Panc1 (cell line): ENCODE measurements at regions not wholly inside any gene's neighbourhood (a gene's known extent, or its start where the extent isn't known, plus 50 kb on each side); places are given as distances from the start of the nearest gene placed in this dataset.

ENCODE experiments used
- ATAC-seq: fragments of 200-7000 bp; cut with Tn5 transposase; 2 replicates; pipeline ENCODE4 v1.9.1; 2020; ENCODE audit warnings: mild to moderate bottlenecking, moderate library complexity
- BruUV-seq: library from RNA; stranded (reverse); fragments of 400-500 nt; replicated peaks from 2 replicates; lab custom pipeline; 2021; lab: Mats Ljungman, UMichigan
- CTCF ChIA-PET: fragments of 300-600 bp; sonication (Branson Sonifier 250); formaldehyde crosslinking; loops from one replicate; lab custom pipeline; 2022; ENCODE audit warnings: antibody characterized with exemption; lab: Charles Lee
- POLR2A ChIA-PET: fragments of 300-600 bp; sonication (Branson Sonifier 250); formaldehyde crosslinking; loops from one replicate; lab custom pipeline; 2022; ENCODE audit warnings: antibody characterized with exemption; lab: Charles Lee
- DNase-seq: peaks from one replicate; pipeline ENCODE4 v3.0.0-alpha.2; 2010; ENCODE audit warnings: low read depth, low spot score
- H3K27ac ChIP-seq: 2 replicates; pipeline ENCODE4 v1.5.1; 2011; ENCODE audit warnings: mild to moderate bottlenecking, low read length, inconsistent platforms
- H3K27me3 ChIP-seq: fragments of 200-500 bp; sonication (Bioruptor generic); 2 replicates; pipeline ENCODE4 v1.6.0; 2014; ENCODE audit warnings: low read length, inconsistent platforms; ENCODE audit not compliant: control insufficient read depth, insufficient read depth
- H3K36me3 ChIP-seq: fragments of 200-500 bp; sonication (Bioruptor generic); 2 replicates; pipeline ENCODE4 v1.5.1; 2014; ENCODE audit warnings: inconsistent platforms, mild to moderate bottlenecking, low read length, moderate library complexity; ENCODE audit not compliant: control insufficient read depth, insufficient read depth
- H3K4me1 ChIP-seq: 2 replicates; pipeline ENCODE4 v1.5.1; 2011; ENCODE audit warnings: inconsistent platforms, mild to moderate bottlenecking, low read length, moderate library complexity; ENCODE audit not compliant: control insufficient read depth, insufficient read depth
- H3K4me3 ChIP-seq, 2 experiments: 2 replicates each; pipeline ENCODE4 v1.5.1; 2011 to 2012; ENCODE audit warnings: low read depth in 2 of 2, low read length in 2 of 2, mild to moderate bottlenecking in 2 of 2, inconsistent platforms in 1 of 2, moderate library complexity in 1 of 2
- H3K9me3 ChIP-seq: fragments of 200-500 bp; sonication (Bioruptor generic); 2 replicates; pipeline ENCODE4 v1.5.1; 2014; ENCODE audit warnings: low read depth, mild to moderate bottlenecking, inconsistent platforms, low read length, moderate library complexity; ENCODE audit not compliant: control insufficient read depth, insufficient read depth
- POLR2AphosphoS5 ChIP-seq: IDR thresholded peaks from 2 replicates; pipeline ENCODE4 v1.6.1; 2012; ENCODE audit warnings: mild to moderate bottlenecking, low read depth, low read length, moderate library complexity
- SIN3A ChIP-seq: IDR thresholded peaks from 2 replicates; pipeline ENCODE4 v1.6.1; 2012; ENCODE audit warnings: low read depth, mild to moderate bottlenecking, low read length, moderate library complexity, borderline replicate concordance; ENCODE audit not compliant: insufficient read depth
- TCF7L2 ChIP-seq: IDR thresholded peaks from 2 replicates; pipeline ENCODE4 v1.6.1; 2011; ENCODE audit warnings: mild to moderate bottlenecking, low read depth, low read length, inconsistent platforms
- in situ Hi-C: cut with HindIII; loops from 2 replicates; pipeline ENCODE4 v1.10.0; 2016; ENCODE audit warnings: low sequenced_read_pairs, low pct_unique_long_range_greater_than_20kb
- intact Hi-C: fragments of 100-400 bp; cut with micrococcal nuclease; formaldehyde crosslinking; loops from one replicate; pipeline ENCODE4 v1.10.0; 2022; ENCODE audit not compliant: unreplicated experiment
- TF ChIP-seq, protein P1 (sequence below), 2 experiments: IDR thresholded peaks; 2 replicates each; pipeline ENCODE4 v1.6.1; 2011 to 2012; ENCODE audit warnings: low read depth in 2 of 2, control low read depth in 1 of 2, low read length in 1 of 2, mild to moderate bottlenecking in 1 of 2, moderate library complexity in 1 of 2; ENCODE audit not compliant: insufficient read depth in 1 of 2
- TF ChIP-seq, protein P2 (sequence below): fragments of 450-650 bp; IDR thresholded peaks from 2 replicates; pipeline ENCODE4 v1.5.1; 2017; ENCODE audit warnings: mild to moderate bottlenecking

DNA sequence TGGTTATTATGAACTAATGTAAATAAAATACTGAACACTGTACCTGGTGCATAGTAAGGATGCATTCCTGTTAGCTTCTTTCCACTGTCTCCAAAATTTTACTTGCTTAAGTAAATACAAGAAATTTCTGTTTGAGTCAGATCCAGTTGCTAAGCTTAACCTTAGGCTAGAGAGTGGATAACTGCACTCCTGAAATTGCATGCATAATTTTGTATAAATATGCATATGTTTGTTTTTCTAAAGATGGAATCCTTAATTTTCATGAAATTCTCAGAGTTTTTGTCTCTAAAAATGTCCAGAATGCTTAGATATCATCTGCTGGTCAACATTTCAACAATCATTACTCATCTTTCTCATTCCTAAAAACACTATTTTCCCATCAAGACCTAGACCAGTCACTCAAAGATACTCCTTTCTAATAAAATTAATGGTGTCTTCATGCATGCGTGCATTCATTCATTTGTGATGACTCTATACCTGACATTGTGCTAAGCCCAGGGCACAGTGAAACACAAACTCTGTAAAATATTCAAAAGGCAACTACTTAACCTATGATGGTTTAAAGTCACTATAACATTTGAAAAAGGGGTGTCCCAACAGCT lies 284.8 kb downstream of the SEC61B start:
- Histone ChIP-seq H3K9me3 (no peaks in the 10 kb centered on the region), H3K36me3 (no peaks in the 10 kb centered on the region), H3K27ac (no peak overlapping the region), H3K4me1 (no peaks in the 10 kb centered on the region), H3K4me3 (no peak overlapping the region), H3K27me3 (no peaks in the 10 kb centered on the region)
- TF ChIP-seq, protein P1, sequence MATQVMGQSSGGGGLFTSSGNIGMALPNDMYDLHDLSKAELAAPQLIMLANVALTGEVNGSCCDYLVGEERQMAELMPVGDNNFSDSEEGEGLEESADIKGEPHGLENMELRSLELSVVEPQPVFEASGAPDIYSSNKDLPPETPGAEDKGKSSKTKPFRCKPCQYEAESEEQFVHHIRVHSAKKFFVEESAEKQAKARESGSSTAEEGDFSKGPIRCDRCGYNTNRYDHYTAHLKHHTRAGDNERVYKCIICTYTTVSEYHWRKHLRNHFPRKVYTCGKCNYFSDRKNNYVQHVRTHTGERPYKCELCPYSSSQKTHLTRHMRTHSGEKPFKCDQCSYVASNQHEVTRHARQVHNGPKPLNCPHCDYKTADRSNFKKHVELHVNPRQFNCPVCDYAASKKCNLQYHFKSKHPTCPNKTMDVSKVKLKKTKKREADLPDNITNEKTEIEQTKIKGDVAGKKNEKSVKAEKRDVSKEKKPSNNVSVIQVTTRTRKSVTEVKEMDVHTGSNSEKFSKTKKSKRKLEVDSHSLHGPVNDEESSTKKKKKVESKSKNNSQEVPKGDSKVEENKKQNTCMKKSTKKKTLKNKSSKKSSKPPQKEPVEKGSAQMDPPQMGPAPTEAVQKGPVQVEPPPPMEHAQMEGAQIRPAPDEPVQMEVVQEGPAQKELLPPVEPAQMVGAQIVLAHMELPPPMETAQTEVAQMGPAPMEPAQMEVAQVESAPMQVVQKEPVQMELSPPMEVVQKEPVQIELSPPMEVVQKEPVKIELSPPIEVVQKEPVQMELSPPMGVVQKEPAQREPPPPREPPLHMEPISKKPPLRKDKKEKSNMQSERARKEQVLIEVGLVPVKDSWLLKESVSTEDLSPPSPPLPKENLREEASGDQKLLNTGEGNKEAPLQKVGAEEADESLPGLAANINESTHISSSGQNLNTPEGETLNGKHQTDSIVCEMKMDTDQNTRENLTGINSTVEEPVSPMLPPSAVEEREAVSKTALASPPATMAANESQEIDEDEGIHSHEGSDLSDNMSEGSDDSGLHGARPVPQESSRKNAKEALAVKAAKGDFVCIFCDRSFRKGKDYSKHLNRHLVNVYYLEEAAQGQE (IDR thresholded peaks at IDR 0.05; ENCODE audit: insufficient read depth in 1 of 2, low read depth in 2 of 2, low read length in 1 of 2): no peak
- TF ChIP-seq TCF7L2: no peak
- TF ChIP-seq, protein P2, sequence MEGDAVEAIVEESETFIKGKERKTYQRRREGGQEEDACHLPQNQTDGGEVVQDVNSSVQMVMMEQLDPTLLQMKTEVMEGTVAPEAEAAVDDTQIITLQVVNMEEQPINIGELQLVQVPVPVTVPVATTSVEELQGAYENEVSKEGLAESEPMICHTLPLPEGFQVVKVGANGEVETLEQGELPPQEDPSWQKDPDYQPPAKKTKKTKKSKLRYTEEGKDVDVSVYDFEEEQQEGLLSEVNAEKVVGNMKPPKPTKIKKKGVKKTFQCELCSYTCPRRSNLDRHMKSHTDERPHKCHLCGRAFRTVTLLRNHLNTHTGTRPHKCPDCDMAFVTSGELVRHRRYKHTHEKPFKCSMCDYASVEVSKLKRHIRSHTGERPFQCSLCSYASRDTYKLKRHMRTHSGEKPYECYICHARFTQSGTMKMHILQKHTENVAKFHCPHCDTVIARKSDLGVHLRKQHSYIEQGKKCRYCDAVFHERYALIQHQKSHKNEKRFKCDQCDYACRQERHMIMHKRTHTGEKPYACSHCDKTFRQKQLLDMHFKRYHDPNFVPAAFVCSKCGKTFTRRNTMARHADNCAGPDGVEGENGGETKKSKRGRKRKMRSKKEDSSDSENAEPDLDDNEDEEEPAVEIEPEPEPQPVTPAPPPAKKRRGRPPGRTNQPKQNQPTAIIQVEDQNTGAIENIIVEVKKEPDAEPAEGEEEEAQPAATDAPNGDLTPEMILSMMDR: no peak
- no peak for TF ChIP-seq SIN3A
- no peak for TF ChIP-seq POLR2AphosphoS5
- no TSS peak for BruUV-seq
- CTCF ChIA-PET: no interaction called here
- in situ Hi-C loops: no loop called here
- DNase-seq: no peak
- ATAC-seq: no peak
- POLR2A ChIA-PET: no interaction called here
- intact Hi-C loops: no loop called here

DNA sequence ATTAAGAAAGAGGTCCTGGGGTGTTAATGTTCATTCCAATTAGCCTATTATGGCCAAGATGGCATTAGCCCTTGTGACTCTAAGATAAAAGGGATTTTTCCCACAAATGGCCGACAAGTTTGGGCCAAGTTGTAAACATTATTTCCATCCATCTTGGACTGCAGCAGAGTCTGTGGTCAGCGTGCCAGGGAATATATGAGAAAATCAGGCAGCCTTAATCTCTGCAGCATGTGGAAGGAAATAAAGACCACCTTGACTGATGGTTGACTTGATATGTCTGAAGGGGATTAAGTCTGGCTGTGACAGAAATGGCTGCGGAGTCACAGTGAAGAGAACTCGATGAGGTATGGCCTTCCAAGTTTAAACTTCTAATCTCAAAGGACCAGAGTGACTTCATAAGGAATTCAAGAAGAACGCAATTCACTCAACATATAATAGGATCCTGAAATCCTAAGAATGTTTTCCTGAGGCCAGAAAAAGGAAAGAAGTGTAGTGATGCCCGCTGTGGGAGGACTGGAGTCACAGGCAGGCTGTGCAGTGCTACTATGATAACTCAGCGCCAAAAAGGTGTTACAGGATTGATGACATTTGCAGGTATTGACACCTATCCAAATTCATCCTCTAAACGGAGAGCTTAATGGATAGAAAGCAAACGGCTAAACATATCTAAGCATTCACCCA lies 287.1 kb downstream of the SEC61B start:
- Histone ChIP-seq H3K27ac (no peak overlapping the region), H3K36me3 (no peaks in the 10 kb centered on the region), H3K4me1 (no peaks in the 10 kb centered on the region), H3K4me3 (no peak overlapping the region), H3K27me3 (no peaks in the 10 kb centered on the region), H3K9me3 (no peaks in the 10 kb centered on the region)
- DNase-seq: no peak
- POLR2A ChIA-PET: no interaction called here
- TF ChIP-seq POLR2AphosphoS5 (no peak), SIN3A (no peak), TCF7L2 (no peak)
- TF ChIP-seq, protein P1 (IDR thresholded peaks at IDR 0.05; ENCODE audit: insufficient read depth in 1 of 2, low read depth in 2 of 2, low read length in 1 of 2): no peak
- TF ChIP-seq, protein P2: no peak
- no TSS peak for BruUV-seq
- CTCF ChIA-PET: no interaction called here
- no peak for ATAC-seq
- in situ Hi-C loops (no loop called here), intact Hi-C loops (no loop called here)
